ENCODE measurements at regions not wholly inside any gene's neighbourhood (a gene's known extent, or its start where the extent isn't known, plus 50 kb on each side); places are given as distances from the start of the nearest gene placed in this dataset.
"Not testable (repeated sequence)": the region's sequence is repeated elsewhere in the genome, so short reads cannot be mapped to it uniquely, and the experiment has no call there.

- not testable (repeated sequence) for DNase-seq (ENCODE audit: low read depth); H3K4me3 ChIP-seq (ENCODE audit: control insufficient read depth, low read depth, low read length)
These were observed 180.4 kb upstream of the IRF2BP2 start for GRCh38 chr1:234790333-234790732.

GRCh38 chr1:234787011-234787584 is 177.1 kb upstream of the IRF2BP2 start:
- not testable (repeated sequence) for DNase-seq (ENCODE audit: low read depth); H3K4me3 ChIP-seq (ENCODE audit: control insufficient read depth, low read depth, low read length)

GRCh38 chr1:234785922-234786321 is 175.9 kb upstream of the IRF2BP2 start:
- DNase-seq (ENCODE audit: low read depth); H3K4me3 ChIP-seq (ENCODE audit: control insufficient read depth, low read depth, low read length): not testable (repeated sequence)

GRCh38 chr1:234785471-234785919 is 175.5 kb upstream of the IRF2BP2 start:
- not testable (repeated sequence) for DNase-seq (ENCODE audit: low read depth)

GRCh38 chr1:234784108-234784507 is 174.1 kb upstream of the IRF2BP2 start:
- H3K4me3 ChIP-seq (ENCODE audit: control insufficient read depth, low read depth, low read length); DNase-seq (ENCODE audit: low read depth): not testable (repeated sequence)

More at GRCh38 chr1:234785471-234785919, 175.5 kb upstream of the IRF2BP2 start:
- not testable (repeated sequence) for H3K4me3 ChIP-seq (ENCODE audit: control insufficient read depth, low read depth, low read length)

GRCh38 chr1:234782791-234783190 is 172.8 kb upstream of the IRF2BP2 start:
- DNase-seq (ENCODE audit: low read depth) = no peak
- no peak overlapping the region for H3K4me3 ChIP-seq (ENCODE audit: control insufficient read depth, low read depth, low read length)
- TF ChIP-seq CTCF (conservative IDR thresholded peaks at IDR 0.05; ENCODE audit: control insufficient read depth, insufficient read depth, low read depth, low read length) = no peak

- no peak for DNase-seq (ENCODE audit: low read depth)
- no peak overlapping the region for H3K4me3 ChIP-seq (ENCODE audit: control insufficient read depth, low read depth, low read length)
- no peak for TF ChIP-seq CTCF (conservative IDR thresholded peaks at IDR 0.05; ENCODE audit: control insufficient read depth, insufficient read depth, low read depth, low read length)
These were observed 172.2 kb upstream of the IRF2BP2 start for GRCh38 chr1:234782105-234782751.

- no peak for TF ChIP-seq CTCF (conservative IDR thresholded peaks at IDR 0.05; ENCODE audit: control insufficient read depth, insufficient read depth, low read depth, low read length)
- H3K4me3 ChIP-seq (ENCODE audit: control insufficient read depth, low read depth, low read length) = no peak overlapping the region
- no peak for DNase-seq (ENCODE audit: low read depth)
These were observed 171.5 kb upstream of the IRF2BP2 start for GRCh38 chr1:234781241-234782065.

GRCh38 chr1:234780531-234781162 is 170.7 kb upstream of the IRF2BP2 start:
- DNase-seq (ENCODE audit: low read depth) = no peak
- no peak for TF ChIP-seq CTCF (conservative IDR thresholded peaks at IDR 0.05; ENCODE audit: control insufficient read depth, insufficient read depth, low read depth, low read length)
- H3K4me3 ChIP-seq (ENCODE audit: control insufficient read depth, low read depth, low read length) = no peak overlapping the region

Measured in fibroblast of mammary gland (primary cell).